Stimulated activated CD4-positive, alpha-beta T cell treated with anti-CD3 and anti-CD28 coated beads, TNF-alpha, amount 100 ng/mL, for 24 hours (primary cell): ENCODE measurements at regions not wholly inside any gene's neighbourhood (a gene's known extent, or its start where the extent isn't known, plus 50 kb on each side); places are given as distances from the start of the nearest gene placed in this dataset.
"Not testable (repeated sequence)": the region's sequence is repeated elsewhere in the genome, so short reads cannot be mapped to it uniquely, and the experiment has no call there.

Source experiments
- DNase-seq, 3 experiments: peaks; one replicate each; pipeline ENCODE4 v3.0.0-alpha.2; 2020; ENCODE audit warnings: low read depth in 3 of 3

DNA sequence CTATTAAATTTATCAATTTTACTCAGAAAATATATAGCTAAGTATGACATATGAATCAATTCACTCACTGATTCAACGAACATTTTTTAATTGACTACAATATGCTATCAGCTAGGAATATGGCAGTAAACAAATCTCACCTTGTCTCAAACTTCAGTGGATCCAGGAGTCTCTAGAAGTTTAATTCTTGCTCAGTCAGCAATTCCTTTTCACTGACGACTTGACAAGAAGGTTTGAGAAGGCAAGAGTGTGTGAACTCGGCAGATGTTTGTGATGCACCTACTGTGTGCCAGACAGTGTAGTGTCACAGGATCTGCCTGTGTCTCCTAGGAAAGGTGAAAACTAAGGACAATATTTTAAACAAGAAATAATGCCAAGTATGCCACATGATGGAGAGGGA, 4175.7 kb upstream of the OR11H1 start:
- DNase-seq = not testable (repeated sequence)

DNA sequence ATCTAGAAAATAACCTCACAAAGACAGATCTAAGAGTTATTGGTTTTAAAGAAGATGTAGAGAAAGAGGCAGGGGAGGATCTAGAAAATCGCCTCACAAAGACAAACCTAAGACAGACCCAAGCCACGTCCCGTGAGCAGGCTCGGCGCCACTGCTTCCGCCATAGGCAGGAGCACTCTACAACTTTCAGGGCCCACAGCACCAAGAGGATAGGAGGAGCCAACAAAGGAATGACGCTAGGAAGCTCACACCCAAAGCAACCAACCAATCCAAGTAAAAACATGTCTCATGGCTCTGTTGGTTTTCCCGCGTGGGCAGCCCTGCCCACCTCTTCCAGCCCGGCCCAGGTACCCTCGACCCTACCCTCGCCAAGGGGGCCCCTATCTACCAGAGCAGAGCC, 4167.4 kb upstream of the OR11H1 start:
- DNase-seq = no peak

- not testable (repeated sequence) for DNase-seq
These were observed 4166.5 kb upstream of the OR11H1 start for GRCh38 chr22:11361496-11361895.

DNA sequence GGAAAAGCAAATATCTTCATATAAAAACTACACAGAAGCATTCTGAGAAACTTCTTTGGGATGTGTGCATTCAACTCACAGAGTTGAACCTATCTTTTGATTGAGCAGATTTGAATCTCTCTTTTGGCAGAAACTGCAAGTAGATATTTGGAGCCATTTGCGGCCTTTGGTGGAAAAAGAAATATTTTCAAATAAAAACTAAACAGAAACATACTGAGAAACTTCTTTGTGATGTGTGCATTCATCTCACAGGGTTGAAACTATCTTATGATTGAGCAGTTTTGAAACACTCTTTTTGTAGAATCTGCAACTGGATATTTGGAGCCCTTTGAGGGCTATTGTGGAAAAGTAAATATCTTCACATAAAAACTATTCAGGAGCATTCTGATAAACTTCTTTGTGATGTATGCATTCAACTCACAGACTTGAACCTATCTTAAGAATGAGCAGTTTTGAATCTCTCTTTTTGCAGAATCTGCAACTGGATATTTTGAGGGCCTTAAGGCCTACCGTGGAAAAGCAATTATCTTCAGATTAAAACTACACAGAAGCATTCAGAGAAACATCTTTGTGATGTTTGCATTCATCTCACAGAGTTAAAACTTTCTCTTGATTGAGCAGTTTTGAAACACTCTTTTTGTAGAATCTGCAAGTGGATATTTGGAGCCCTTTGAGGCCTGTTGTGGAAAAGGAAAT, 4158.2 kb upstream of the OR11H1 start:
- DNase-seq = not testable (repeated sequence)

- DNase-seq = not testable (repeated sequence)
These were observed 4157.7 kb upstream of the OR11H1 start for GRCh38 chr22:11370311-11370710.
